ENCODE measurements at regions not wholly inside any gene's neighbourhood (a gene's known extent, or its start where the extent isn't known, plus 50 kb on each side); places are given as distances from the start of the nearest gene placed in this dataset.

- DNase-seq, result no peak
- no peak overlapping the region for H3K4me2 ChIP-seq
- no peaks in the 10 kb centered on the region for H3K4me1 ChIP-seq (replicated peaks; ENCODE audit: insufficient read depth)
- TF ChIP-seq CTCF (conservative IDR thresholded peaks at IDR 0.05) (no peak), EZH2 (IDR thresholded peaks at IDR 0.05; ENCODE audit: low read depth) (no peak)
- no peaks in the 10 kb centered on the region for H3F3A ChIP-seq (ENCODE audit: insufficient read depth, low read depth)
- no peaks in the 10 kb centered on the region for H4K20me1 ChIP-seq (ENCODE audit: insufficient read depth)
- intact Hi-C loops (cut with micrococcal nuclease; ENCODE audit: unreplicated experiment), result no loop called here
- no peak overlapping the region for H3K4me3 ChIP-seq
- peaks cover 26% of the 10 kb centered on the region for H3K27me3 ChIP-seq (ENCODE audit: insufficient read depth, low read depth)
- H3K9me2 ChIP-seq (ENCODE audit: insufficient read depth), result no peaks in the 10 kb centered on the region; the same call in 1 of the 2 replicates
- POLR2A ChIA-PET (ENCODE audit: unreplicated experiment), result no interaction called here
- H3K9me3 ChIP-seq (ENCODE audit: insufficient read depth, low read depth), result no peaks in the 10 kb centered on the region
- H2AFZ ChIP-seq, result no peak overlapping the region
- CTCF ChIA-PET, result no interaction called here
- H3K36me3 ChIP-seq (ENCODE audit: low read depth), result no peaks in the 10 kb centered on the region
- H3K79me2 ChIP-seq (ENCODE audit: low read depth), result no peaks in the 10 kb centered on the region
- H3K27ac ChIP-seq, result no peak overlapping the region
- BruUV-seq (replicated peaks), result no TSS peak
Measured at GRCh38 chr7:32279500-32279899, 209.3 kb upstream of the PDE1C start.

- Histone ChIP-seq H3F3A (ENCODE audit: insufficient read depth, low read depth) (no peaks in the 10 kb centered on the region), H3K27ac (no peak overlapping the region), H3K4me1 (replicated peaks; ENCODE audit: insufficient read depth) (no peaks in the 10 kb centered on the region), H3K9me2 (ENCODE audit: insufficient read depth) (no peaks in the 10 kb centered on the region), H3K9me3 (ENCODE audit: insufficient read depth, low read depth) (no peaks in the 10 kb centered on the region), H3K79me2 (ENCODE audit: low read depth) (no peaks in the 10 kb centered on the region), H4K20me1 (ENCODE audit: insufficient read depth) (no peaks in the 10 kb centered on the region), H3K4me2 (no peak overlapping the region), H2AFZ (no peak overlapping the region), H3K27me3 (ENCODE audit: insufficient read depth, low read depth) (peaks cover 24% of the 10 kb centered on the region), H3K36me3 (ENCODE audit: low read depth) (no peaks in the 10 kb centered on the region), H3K4me3 (no peak overlapping the region)
- intact Hi-C loops (cut with micrococcal nuclease; ENCODE audit: unreplicated experiment), result no loop called here
- DNase-seq, result no peak
- ChIA-PET POLR2A (ENCODE audit: unreplicated experiment) (no interaction called here), CTCF (no interaction called here)
- BruUV-seq (replicated peaks), result no TSS peak
- TF ChIP-seq CTCF (conservative IDR thresholded peaks at IDR 0.05) (no peak), EZH2 (IDR thresholded peaks at IDR 0.05; ENCODE audit: low read depth) (no peak)
Measured at GRCh38 chr7:32275216-32276009, 205.2 kb upstream of the PDE1C start.

GRCh38 chr7:32273297-32273696 lies 203.1 kb upstream of the PDE1C start:
- Histone ChIP-seq H3K36me3 (ENCODE audit: low read depth) (no peaks in the 10 kb centered on the region), H3K4me1 (replicated peaks; ENCODE audit: insufficient read depth) (no peaks in the 10 kb centered on the region), H3K79me2 (ENCODE audit: low read depth) (no peaks in the 10 kb centered on the region), H4K20me1 (ENCODE audit: insufficient read depth) (no peaks in the 10 kb centered on the region), H3K27me3 (ENCODE audit: insufficient read depth, low read depth) (peaks cover 28% of the 10 kb centered on the region), H3K4me3 (no peak overlapping the region), H2AFZ (no peak overlapping the region), H3K4me2 (no peak overlapping the region), H3F3A (ENCODE audit: insufficient read depth, low read depth) (no peaks in the 10 kb centered on the region), H3K9me3 (ENCODE audit: insufficient read depth, low read depth) (no peaks in the 10 kb centered on the region), H3K9me2 (ENCODE audit: insufficient read depth) (no peaks in the 10 kb centered on the region), H3K27ac (no peak overlapping the region)
- DNase-seq, result no peak
- no TSS peak for BruUV-seq (replicated peaks)
- intact Hi-C loops (cut with micrococcal nuclease; ENCODE audit: unreplicated experiment), result no loop called here
- CTCF ChIA-PET, result no interaction called here
- TF ChIP-seq CTCF (conservative IDR thresholded peaks at IDR 0.05) (no peak), EZH2 (IDR thresholded peaks at IDR 0.05; ENCODE audit: low read depth) (no peak)
- POLR2A ChIA-PET (ENCODE audit: unreplicated experiment), result no interaction called here
